ENCODE measurements at regions not wholly inside any gene's neighbourhood (a gene's known extent, or its start where the extent isn't known, plus 50 kb on each side); places are given as distances from the start of the nearest gene placed in this dataset.

GRCh38 chr15:95972041-95972553 lies 358.4 kb upstream of the NR2F2 start:
- no peak overlapping the region for H3K27ac ChIP-seq

GRCh38 chr15:95972812-95973211 lies 357.7 kb upstream of the NR2F2 start:
- no peaks in the 10 kb centered on the region for H3K27me3 ChIP-seq (replicated peaks; ENCODE audit: insufficient read depth)
- H3K4me3 ChIP-seq: no peak overlapping the region
- DNase-seq (ENCODE audit: low spot score): no peak
- no peaks in the 10 kb centered on the region for H3K36me3 ChIP-seq
- no peaks in the 10 kb centered on the region for H3K4me1 ChIP-seq (replicated peaks)
- 78% methylated on average over 4 of the region's 4 CpGs for WGBS
- TF ChIP-seq CTCF (IDR thresholded peaks at IDR 0.05): no peak
- no peak for TF ChIP-seq POLR2AphosphoS5 (IDR thresholded peaks at IDR 0.05)
- TF ChIP-seq POLR2A (IDR thresholded peaks at IDR 0.05): no peak
- H3K27ac ChIP-seq: no peak overlapping the region
- intact Hi-C loops (cut with DNase I): no loop called here
- H3K9me3 ChIP-seq: no peaks in the 10 kb centered on the region

More at GRCh38 chr15:95972041-95972553, 358.4 kb upstream of the NR2F2 start:
- Histone ChIP-seq H3K4me1 (replicated peaks) (no peaks in the 10 kb centered on the region), H3K9me3 (no peaks in the 10 kb centered on the region), H3K36me3 (no peaks in the 10 kb centered on the region), H3K27me3 (replicated peaks; ENCODE audit: insufficient read depth) (no peaks in the 10 kb centered on the region), H3K4me3 (no peak overlapping the region)
- WGBS: 47% methylated on average over 6 of the region's 6 CpGs
- TF ChIP-seq CTCF (IDR thresholded peaks at IDR 0.05) (no peak), POLR2AphosphoS5 (IDR thresholded peaks at IDR 0.05) (no peak), POLR2A (IDR thresholded peaks at IDR 0.05) (no peak)
- intact Hi-C loops (cut with DNase I): no loop called here
- DNase-seq (ENCODE audit: low spot score): no peak

- WGBS: 84% methylated on average over 7 of the region's 7 CpGs
- H3K9me3 ChIP-seq: no peaks in the 10 kb centered on the region
- H3K27me3 ChIP-seq (replicated peaks; ENCODE audit: insufficient read depth): no peaks in the 10 kb centered on the region
- no peak overlapping the region for H3K4me3 ChIP-seq
- TF ChIP-seq POLR2A (IDR thresholded peaks at IDR 0.05) (no peak), POLR2AphosphoS5 (IDR thresholded peaks at IDR 0.05) (no peak), CTCF (IDR thresholded peaks at IDR 0.05) (no peak)
- no peak for DNase-seq (ENCODE audit: low spot score)
- H3K36me3 ChIP-seq: no peaks in the 10 kb centered on the region
- intact Hi-C loops (cut with DNase I): no loop called here
- no peak overlapping the region for H3K27ac ChIP-seq
- H3K4me1 ChIP-seq (replicated peaks): no peaks in the 10 kb centered on the region
Observed at GRCh38 chr15:95973566-95974256, 356.8 kb upstream of the NR2F2 start.

- intact Hi-C loops (cut with DNase I): no loop called here
- Histone ChIP-seq H3K9me3 (no peaks in the 10 kb centered on the region), H3K27me3 (replicated peaks; ENCODE audit: insufficient read depth) (no peaks in the 10 kb centered on the region), H3K4me1 (replicated peaks) (no peaks in the 10 kb centered on the region), H3K27ac (no peak overlapping the region), H3K4me3 (no peak overlapping the region), H3K36me3 (no peaks in the 10 kb centered on the region)
- WGBS: 86% methylated on average over 4 of the region's 4 CpGs
- TF ChIP-seq POLR2A (IDR thresholded peaks at IDR 0.05) (no peak), CTCF (IDR thresholded peaks at IDR 0.05) (no peak), POLR2AphosphoS5 (IDR thresholded peaks at IDR 0.05) (no peak)
- DNase-seq (ENCODE audit: low spot score): no peak
Observed at GRCh38 chr15:95975212-95975611, 355.3 kb upstream of the NR2F2 start.

GRCh38 chr15:95979286-95979685 lies 351.2 kb upstream of the NR2F2 start:
- WGBS: 86% methylated on average over 3 of the region's 3 CpGs
- no peaks in the 10 kb centered on the region for H3K4me1 ChIP-seq (replicated peaks)
- intact Hi-C loops (cut with DNase I): no loop called here
- no peak overlapping the region for H3K27ac ChIP-seq
- no peak overlapping the region for H3K4me3 ChIP-seq
- DNase-seq (ENCODE audit: low spot score): no peak
- H3K36me3 ChIP-seq: no peaks in the 10 kb centered on the region
- TF ChIP-seq POLR2A (IDR thresholded peaks at IDR 0.05) (no peak), POLR2AphosphoS5 (IDR thresholded peaks at IDR 0.05) (no peak), CTCF (IDR thresholded peaks at IDR 0.05) (no peak)
- no peaks in the 10 kb centered on the region for H3K27me3 ChIP-seq (replicated peaks; ENCODE audit: insufficient read depth)
- H3K9me3 ChIP-seq: no peaks in the 10 kb centered on the region
